ENCODE measurements at regions not wholly inside any gene's neighbourhood (a gene's known extent, or its start where the extent isn't known, plus 50 kb on each side); places are given as distances from the start of the nearest gene placed in this dataset.
"Not testable (repeated sequence)": the region's sequence is repeated elsewhere in the genome, so short reads cannot be mapped to it uniquely, and the experiment has no call there.

- no peak for DNase-seq
Measured at GRCh38 chr15:98528046-98528725, 120.2 kb upstream of the IGF1R start.

GRCh38 chr15:98529205-98530145 lies 118.9 kb upstream of the IGF1R start:
- no peak for DNase-seq

GRCh38 chr15:98530570-98530969 lies 117.8 kb upstream of the IGF1R start:
- DNase-seq: no peak

GRCh38 chr15:98532063-98532462 lies 116.3 kb upstream of the IGF1R start:
- DNase-seq: no peak

GRCh38 chr15:98536976-98537375 lies 111.4 kb upstream of the IGF1R start:
- no peak for DNase-seq

- DNase-seq: no peak
Measured at GRCh38 chr15:98537516-98538060, 110.8 kb upstream of the IGF1R start.

- DNase-seq: no peak
Measured at GRCh38 chr15:98541519-98541918, 106.8 kb upstream of the IGF1R start.

- no peak for DNase-seq
Measured at GRCh38 chr15:98543237-98543636, 105.1 kb upstream of the IGF1R start.

- DNase-seq: no peak
Measured at GRCh38 chr15:98546329-98546728, 102.0 kb upstream of the IGF1R start.

- DNase-seq: no peak
Measured at GRCh38 chr15:98547275-98547674, 101.1 kb upstream of the IGF1R start.

- DNase-seq: no peak
Measured at GRCh38 chr15:98547741-98548138, 100.6 kb upstream of the IGF1R start.

GRCh38 chr15:98548139-98548971 lies 100.0 kb upstream of the IGF1R start:
- DNase-seq: peak; percentile 14

GRCh38 chr15:98549003-98549402 lies 99.3 kb upstream of the IGF1R start:
- DNase-seq: no peak

GRCh38 chr15:98549741-98550140 lies 98.6 kb upstream of the IGF1R start:
- no peak for DNase-seq

GRCh38 chr15:98550363-98550762 lies 98.0 kb upstream of the IGF1R start:
- not testable (repeated sequence) for DNase-seq

- DNase-seq: no peak
Measured at GRCh38 chr15:98551936-98552562, 96.3 kb upstream of the IGF1R start.

GRCh38 chr15:98554272-98555172 lies 93.8 kb upstream of the IGF1R start:
- no peak for DNase-seq

GRCh38 chr15:98555173-98555515 lies 93.2 kb upstream of the IGF1R start:
- no peak for DNase-seq

- no peak for DNase-seq
Measured at GRCh38 chr15:98556321-98556720, 92.0 kb upstream of the IGF1R start.

- DNase-seq: no peak
Measured at GRCh38 chr15:98560338-98560737, 88.0 kb upstream of the IGF1R start.

GRCh38 chr15:98561169-98561941 lies 87.0 kb upstream of the IGF1R start:
- DNase-seq: no peak
